ENCODE measurements at regions not wholly inside any gene's neighbourhood (a gene's known extent, or its start where the extent isn't known, plus 50 kb on each side); places are given as distances from the start of the nearest gene placed in this dataset.

DNA sequence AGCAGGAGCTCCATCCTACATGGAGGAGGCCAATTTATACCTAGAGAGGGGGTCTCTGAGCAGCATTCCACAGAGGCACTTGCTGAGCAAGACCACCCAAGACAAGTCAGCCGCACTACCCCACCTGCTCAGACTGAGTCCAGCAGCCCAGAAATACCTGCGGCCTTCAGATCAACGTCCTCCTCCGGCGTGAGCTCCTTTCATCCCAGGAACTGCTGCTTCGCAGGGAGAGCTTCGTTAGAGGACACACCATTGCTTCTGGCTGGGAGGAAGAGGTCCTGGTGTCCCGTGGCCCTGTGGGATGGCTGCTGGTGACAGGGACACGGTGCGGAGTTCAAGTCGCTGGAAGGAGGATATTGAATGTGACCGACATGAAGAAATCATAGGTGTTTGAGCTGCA is 216.9 kb upstream of the PPP2R2D start:
- no peaks in the 10 kb centered on the region for H3K79me2 ChIP-seq (ENCODE audit: insufficient read depth, low read depth)

DNA sequence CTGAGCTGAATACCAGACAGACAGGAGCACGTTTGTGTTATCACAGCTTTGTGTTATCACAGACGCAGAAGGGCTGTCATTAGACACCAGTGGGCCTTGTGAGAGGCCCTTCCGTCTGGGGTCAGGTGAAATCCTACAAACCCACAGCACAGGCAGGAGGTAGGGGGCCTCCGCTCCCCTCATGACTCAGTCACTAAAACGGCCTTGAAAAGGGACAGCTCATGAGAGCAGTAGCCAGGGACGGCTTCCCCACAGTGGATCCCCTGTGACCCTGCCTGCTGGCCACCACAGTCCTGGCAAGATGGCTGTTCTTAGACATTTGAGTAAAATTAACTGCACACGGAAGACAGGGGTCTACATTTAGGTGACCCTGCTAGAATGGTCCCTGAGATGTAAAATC is 215.8 kb upstream of the PPP2R2D start:
- TF ChIP-seq CTCF (conservative IDR thresholded peaks at IDR 0.05; ENCODE audit: low read depth, low read length), result no peak
- H3K4me1 ChIP-seq (ENCODE audit: low read depth, poor library complexity, severe bottlenecking), result no peaks in the 10 kb centered on the region

More for the DNA sequence above, 216.9 kb upstream of the PPP2R2D start:
- Histone ChIP-seq H3K27ac (no peak overlapping the region), H3K4me1 (ENCODE audit: low read depth, poor library complexity, severe bottlenecking) (no peaks in the 10 kb centered on the region), H2AFZ (ENCODE audit: low read depth) (no peak overlapping the region), H3K27me3 (ENCODE audit: insufficient read depth, low read depth) (no peaks in the 10 kb centered on the region), H4K20me1 (ENCODE audit: insufficient read depth) (no peaks in the 10 kb centered on the region), H3K9ac (no peak overlapping the region), H3K4me2 (no peak overlapping the region), H3K4me3 (IDR thresholded peaks at IDR 0.05; ENCODE audit: insufficient read depth, low read depth, low read length) (no peak overlapping the region), H3K36me3 (ENCODE audit: insufficient read depth) (no peaks in the 10 kb centered on the region)
- no peak for TF ChIP-seq CTCF (conservative IDR thresholded peaks at IDR 0.05; ENCODE audit: low read depth, low read length)

DNA sequence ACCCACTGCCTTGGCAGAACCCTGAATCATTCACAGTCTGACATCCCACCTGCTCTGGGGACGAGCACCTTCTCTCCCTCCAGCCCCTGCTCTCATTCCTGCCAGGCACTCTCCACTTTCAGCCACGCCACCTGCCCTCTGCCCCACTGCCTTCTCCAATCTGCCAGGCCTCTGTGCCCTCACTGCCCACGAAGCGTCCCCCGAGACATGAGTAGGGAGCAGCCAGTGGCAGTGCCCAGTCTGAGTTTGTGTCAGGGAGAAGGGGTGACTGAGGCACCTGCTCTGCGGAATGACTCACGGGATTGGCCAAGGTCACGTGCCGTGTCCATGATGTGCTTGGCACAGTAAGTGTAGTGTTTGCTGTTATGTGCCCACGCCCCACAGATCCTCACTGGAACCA is 215.2 kb upstream of the PPP2R2D start:
- H3K4me1 ChIP-seq (ENCODE audit: low read depth, poor library complexity, severe bottlenecking), result no peaks in the 10 kb centered on the region
- H4K20me1 ChIP-seq (ENCODE audit: insufficient read depth), result no peaks in the 10 kb centered on the region
- H3K4me2 ChIP-seq, result no peak overlapping the region
- H3K9ac ChIP-seq, result no peak overlapping the region
- H3K27ac ChIP-seq, result no peak overlapping the region
- no peaks in the 10 kb centered on the region for H3K79me2 ChIP-seq (ENCODE audit: insufficient read depth, low read depth)
- H3K36me3 ChIP-seq (ENCODE audit: insufficient read depth), result no peaks in the 10 kb centered on the region
- H2AFZ ChIP-seq (ENCODE audit: low read depth), result no peak overlapping the region
- no peak overlapping the region for H3K4me3 ChIP-seq (IDR thresholded peaks at IDR 0.05; ENCODE audit: insufficient read depth, low read depth, low read length)
- no peaks in the 10 kb centered on the region for H3K27me3 ChIP-seq (ENCODE audit: insufficient read depth, low read depth)
- no peak for TF ChIP-seq CTCF (conservative IDR thresholded peaks at IDR 0.05; ENCODE audit: low read depth, low read length)

More for the DNA sequence above, 215.8 kb upstream of the PPP2R2D start:
- no peak overlapping the region for H3K4me3 ChIP-seq (IDR thresholded peaks at IDR 0.05; ENCODE audit: insufficient read depth, low read depth, low read length)
- no peak overlapping the region for H2AFZ ChIP-seq (ENCODE audit: low read depth)
- H3K27me3 ChIP-seq (ENCODE audit: insufficient read depth, low read depth), result no peaks in the 10 kb centered on the region
- H3K4me2 ChIP-seq, result no peak overlapping the region
- no peaks in the 10 kb centered on the region for H3K36me3 ChIP-seq (ENCODE audit: insufficient read depth)
- no peak overlapping the region for H3K27ac ChIP-seq
- H3K79me2 ChIP-seq (ENCODE audit: insufficient read depth, low read depth), result no peaks in the 10 kb centered on the region
- H4K20me1 ChIP-seq (ENCODE audit: insufficient read depth), result no peaks in the 10 kb centered on the region
- no peak overlapping the region for H3K9ac ChIP-seq

- no peak overlapping the region for H3K4me3 ChIP-seq (IDR thresholded peaks at IDR 0.05; ENCODE audit: insufficient read depth, low read depth, low read length)
- no peak for TF ChIP-seq CTCF (conservative IDR thresholded peaks at IDR 0.05; ENCODE audit: low read depth, low read length)
- H2AFZ ChIP-seq (ENCODE audit: low read depth), result no peak overlapping the region
- H3K4me2 ChIP-seq, result no peak overlapping the region
- H3K9ac ChIP-seq, result no peak overlapping the region
- H3K27ac ChIP-seq, result no peak overlapping the region
- H3K4me1 ChIP-seq (ENCODE audit: low read depth, poor library complexity, severe bottlenecking), result no peaks in the 10 kb centered on the region
- H4K20me1 ChIP-seq (ENCODE audit: insufficient read depth), result no peaks in the 10 kb centered on the region
- H3K27me3 ChIP-seq (ENCODE audit: insufficient read depth, low read depth), result no peaks in the 10 kb centered on the region
- no peaks in the 10 kb centered on the region for H3K36me3 ChIP-seq (ENCODE audit: insufficient read depth)
- H3K79me2 ChIP-seq (ENCODE audit: insufficient read depth, low read depth), result no peaks in the 10 kb centered on the region
Observed at GRCh38 chr10:131686781-131687420, 213.9 kb upstream of the PPP2R2D start.
